Esophagus squamous epithelium (tissue), 5 donors: ENCODE measurements at regions not wholly inside any gene's neighbourhood (a gene's known extent, or its start where the extent isn't known, plus 50 kb on each side); places are given as distances from the start of the nearest gene placed in this dataset.

Source experiments
- DNase-seq: peaks from one replicate; lab custom pipeline; 2025; lab: John Stamatoyannopoulos, UW
- H3K27ac ChIP-seq, 4 donors: fragments of 200-600 bp; sonication (generic); one replicate each; pipeline ENCODE4 v1.5.1; 2016 to 2019; ENCODE audit warnings: mild to moderate bottlenecking in 1 of 4
- H3K27me3 ChIP-seq, 4 donors: fragments of 200-600 bp; sonication (generic); 1 replicate in 3 of 4; 2 replicates in 1 of 4; pipeline versions ENCODE4 v1.5.1 to v1.6.0; 2017 to 2021; ENCODE audit warnings: antibody characterized with exemption in 1 of 4
- H3K36me3 ChIP-seq, 3 donors: fragments of 200-600 bp; sonication (generic); one replicate each; pipeline ENCODE4 v1.5.1; 2016 to 2019
- H3K4me1 ChIP-seq, 3 donors: fragments of 200-600 bp; sonication (generic); one replicate each; pipeline ENCODE4 v1.5.1; 2017 to 2019
- H3K4me3 ChIP-seq, 4 donors: fragments of 200-600 bp; sonication (generic); 1 replicate in 3 of 4; 2 replicates in 1 of 4; pipeline ENCODE4 v1.5.1; 2016 to 2019; ENCODE audit warnings: mild to moderate bottlenecking in 2 of 4, moderate library complexity in 1 of 4
- H3K9me3 ChIP-seq, 3 donors: fragments of 200-600 bp; sonication (generic); one replicate each; pipeline ENCODE4 v1.5.1; 2016 to 2019
- CTCF ChIP-seq, 6 experiments: fragments of 450-650 bp in 4 of 6; fragments of 200-600 bp in 2 of 6; sonication (generic) in 2 of 6; IDR thresholded peaks; one replicate each; pipeline ENCODE4 v1.5.1; 2016 to 2019; ENCODE audit warnings: antibody characterized with exemption in 6 of 6, mild to moderate bottlenecking in 4 of 6, moderate library complexity in 4 of 6
- POLR2A ChIP-seq, 4 donors: fragments of 450-650 bp; IDR thresholded peaks; one replicate each; pipeline ENCODE4 v1.6.1; 2017; ENCODE audit warnings: antibody characterized with exemption in 4 of 4, mild to moderate bottlenecking in 4 of 4, moderate library complexity in 3 of 4
- WGBS, 2 donors: methylation state at CpG; one replicate each; pipeline ENCODE4 v1.1.5; 2018; 5-methylcytosine and 5-hydroxymethylcytosine counted together
- intact Hi-C: fragments of 100-400 bp; cut with DNase I; formaldehyde crosslinking; loops from one replicate; pipeline ENCODE4 v1.15.0; 2022
- donor health status: DM: yes; HTN: yes; CAD: no.

GRCh38 chr5:167908606-167909005, 382.8 kb upstream of the WWC1 start:
- no peak overlapping the region for H3K4me3 ChIP-seq
- H3K36me3 ChIP-seq: no peaks in the 10 kb centered on the region
- no peaks in the 10 kb centered on the region for H3K4me1 ChIP-seq
- no peak for DNase-seq
- no peak overlapping the region for H3K27ac ChIP-seq
- intact Hi-C loops: no loop called here
- no peaks in the 10 kb centered on the region for H3K9me3 ChIP-seq
- TF ChIP-seq POLR2A (IDR thresholded peaks at IDR 0.05) (no peak), CTCF (IDR thresholded peaks at IDR 0.05) (no peak)
- H3K27me3 ChIP-seq: no peaks in the 10 kb centered on the region

DNA sequence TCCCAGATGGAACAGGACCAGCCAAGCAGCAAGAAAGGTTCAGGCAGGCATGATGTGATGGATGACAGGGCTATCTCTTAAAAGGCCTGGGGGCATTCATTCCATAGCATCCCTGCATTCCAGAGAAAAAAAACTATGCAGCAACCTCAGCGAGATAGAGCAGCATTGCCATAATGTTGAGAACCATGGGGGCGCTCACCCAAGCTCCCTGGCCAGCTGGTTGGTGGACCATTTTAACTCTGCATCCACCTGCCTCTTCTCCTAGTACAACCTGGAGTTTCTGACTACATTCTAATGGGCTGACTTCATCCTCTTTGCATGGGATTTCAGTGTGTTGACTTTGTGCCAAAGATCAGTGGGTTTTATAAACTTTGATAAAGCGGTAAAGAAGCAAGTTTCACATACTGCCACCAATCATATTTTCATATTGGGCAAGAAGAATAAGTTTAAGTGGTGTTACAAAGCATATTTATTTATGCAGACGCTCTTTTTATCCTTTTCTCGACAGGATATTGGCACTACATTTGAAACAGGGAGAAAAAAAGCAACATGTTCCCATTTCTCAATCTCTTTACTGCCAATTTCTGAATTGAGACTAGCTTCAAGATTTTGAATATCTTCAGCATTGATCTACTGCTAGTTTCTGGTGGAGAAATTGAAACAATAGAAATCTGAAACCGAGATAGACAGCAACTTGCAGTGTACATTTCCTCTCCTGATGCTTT, 378.3 kb upstream of the WWC1 start:
- Histone ChIP-seq H3K9me3 (no peaks in the 10 kb centered on the region), H3K27me3 (no peaks in the 10 kb centered on the region), H3K4me3 (no peak overlapping the region), H3K27ac (no peak overlapping the region), H3K4me1 (no peaks in the 10 kb centered on the region), H3K36me3 (no peaks in the 10 kb centered on the region)
- WGBS, 2 donors: 49 to 66% methylated on average over 6 of the region's 6 CpGs
- intact Hi-C loops: no loop called here
- TF ChIP-seq CTCF (IDR thresholded peaks at IDR 0.05): no peak
- no peak for DNase-seq

GRCh38 chr5:167915237-167915636, 376.2 kb upstream of the WWC1 start:
- Histone ChIP-seq H3K4me3 (no peak overlapping the region), H3K9me3 (no peaks in the 10 kb centered on the region), H3K27ac (no peak overlapping the region), H3K27me3 (no peaks in the 10 kb centered on the region), H3K4me1 (no peaks in the 10 kb centered on the region), H3K36me3 (no peaks in the 10 kb centered on the region)
- no peak for DNase-seq
- WGBS, 2 donors: 78 to 86% methylated on average over 4 of the region's 4 CpGs
- no peak for TF ChIP-seq POLR2A (IDR thresholded peaks at IDR 0.05)
- TF ChIP-seq CTCF (IDR thresholded peaks at IDR 0.05): no peak
- intact Hi-C loops: no loop called here

DNA sequence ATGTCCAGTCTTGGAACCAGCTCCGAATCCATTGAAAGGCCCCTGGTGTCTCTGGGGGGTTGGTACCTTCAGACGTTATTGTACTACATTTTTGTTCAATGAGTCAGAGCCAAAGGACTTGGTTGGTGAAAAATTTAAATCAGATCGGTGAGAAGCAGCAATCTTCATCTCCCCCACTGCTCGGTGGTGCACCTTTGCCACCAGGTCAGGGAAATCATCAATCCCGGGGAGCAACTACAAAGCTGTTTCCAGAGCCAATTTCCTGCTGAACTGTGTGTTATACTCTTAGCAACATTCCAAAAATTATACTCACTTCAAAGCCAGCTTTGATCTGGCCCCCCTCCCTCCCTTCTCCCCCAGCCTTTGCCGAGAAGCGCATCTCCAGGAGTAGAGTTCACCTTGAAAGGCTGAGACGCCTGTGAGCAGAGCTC, 375.2 kb upstream of the WWC1 start:
- no peak for TF ChIP-seq CTCF (IDR thresholded peaks at IDR 0.05)
- no peak for TF ChIP-seq POLR2A (IDR thresholded peaks at IDR 0.05)
- Histone ChIP-seq H3K4me1 (no peaks in the 10 kb centered on the region), H3K27ac (no peak overlapping the region), H3K4me3 (no peak overlapping the region), H3K36me3 (no peaks in the 10 kb centered on the region), H3K27me3 (no peaks in the 10 kb centered on the region), H3K9me3 (no peaks in the 10 kb centered on the region)
- intact Hi-C loops: no loop called here
- DNase-seq: no peak
- WGBS, 2 donors: 25 to 59% methylated on average over 3 of the region's 8 CpGs

DNA sequence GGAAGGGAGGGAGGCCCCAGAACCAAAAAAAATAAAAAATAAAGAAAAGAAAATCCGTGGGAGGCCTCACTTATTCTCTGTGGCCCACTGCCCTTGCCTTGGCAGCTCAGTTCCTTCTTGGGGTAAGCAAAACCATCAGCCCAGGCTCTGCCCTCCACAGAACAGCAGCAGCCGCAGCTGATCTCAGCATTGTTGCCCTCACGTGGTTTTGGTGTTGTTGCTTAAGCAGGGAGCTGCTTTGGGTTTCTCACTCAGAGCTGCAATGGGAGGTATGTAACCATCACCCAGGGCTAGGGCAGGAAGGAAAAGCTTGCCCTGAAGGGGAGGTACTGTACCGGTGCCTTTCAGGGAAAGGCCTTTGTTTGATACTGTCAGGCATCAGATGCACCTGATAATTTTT, 374.7 kb upstream of the WWC1 start:
- DNase-seq: no peak
- no peaks in the 10 kb centered on the region for H3K36me3 ChIP-seq
- no peak overlapping the region for H3K27ac ChIP-seq
- no peaks in the 10 kb centered on the region for H3K4me1 ChIP-seq
- 30 to 32% methylated on average over 4 of the region's 4 CpGs for WGBS, 2 donors
- intact Hi-C loops: no loop called here
- H3K27me3 ChIP-seq: no peaks in the 10 kb centered on the region
- TF ChIP-seq CTCF (IDR thresholded peaks at IDR 0.05) (no peak), POLR2A (IDR thresholded peaks at IDR 0.05) (no peak)
- H3K4me3 ChIP-seq: no peak overlapping the region
- no peaks in the 10 kb centered on the region for H3K9me3 ChIP-seq
